GM21619 (cell line): ENCODE measurements at regions not wholly inside any gene's neighbourhood (a gene's known extent, or its start where the extent isn't known, plus 50 kb on each side); places are given as distances from the start of the nearest gene placed in this dataset.
"Not testable (repeated sequence)": the region's sequence is repeated elsewhere in the genome, so short reads cannot be mapped to it uniquely, and the experiment has no call there.

Experiments
- ATAC-seq: cut with Tn5 transposase; IDR thresholded peaks from one replicate; pipeline ENCODE4 v1.9.1; 2021; ENCODE audit not compliant: unreplicated experiment

GRCh38 chr17:31721291-31722025 is 137.6 kb downstream of the COPRS start:
- ATAC-seq: no peak

- ATAC-seq: not testable (repeated sequence)
Observed at GRCh38 chr17:31717251-31717650, 141.8 kb downstream of the COPRS start.

GRCh38 chr17:31715446-31715845 is 143.6 kb downstream of the COPRS start:
- no peak for ATAC-seq

GRCh38 chr17:31704483-31704882 is 154.6 kb downstream of the COPRS start:
- ATAC-seq: no peak

GRCh38 chr17:31702041-31702440 is 157.0 kb downstream of the COPRS start:
- ATAC-seq: no peak

- no peak for ATAC-seq
Observed at GRCh38 chr17:31700973-31701372, 158.1 kb downstream of the COPRS start.

GRCh38 chr17:31699886-31700285 is 159.2 kb downstream of the COPRS start:
- ATAC-seq: no peak

- ATAC-seq: no peak
Observed at GRCh38 chr17:31699281-31699680, 159.8 kb downstream of the COPRS start.

GRCh38 chr17:31698751-31699150 is 160.3 kb downstream of the COPRS start:
- ATAC-seq: no peak

GRCh38 chr17:31697838-31698237 is 161.2 kb downstream of the COPRS start:
- ATAC-seq: no peak

GRCh38 chr17:31696703-31697325 is 162.2 kb downstream of the COPRS start:
- ATAC-seq: no peak

- ATAC-seq: no peak
Observed at GRCh38 chr17:31696184-31696602, 162.9 kb downstream of the COPRS start.

- ATAC-seq: no peak
Observed at GRCh38 chr17:31695456-31696090, 163.5 kb downstream of the COPRS start.

- no peak for ATAC-seq
Observed at GRCh38 chr17:31693433-31694220, 165.4 kb downstream of the COPRS start.

- ATAC-seq: no peak
Observed at GRCh38 chr17:31692632-31693031, 166.4 kb downstream of the COPRS start.

- ATAC-seq: no peak
Observed at GRCh38 chr17:31692027-31692426, 167.0 kb downstream of the COPRS start.

- ATAC-seq: no peak
Observed at GRCh38 chr17:31691251-31691905, 167.7 kb downstream of the COPRS start.

GRCh38 chr17:31690151-31690551 is 168.9 kb downstream of the COPRS start:
- no peak for ATAC-seq

GRCh38 chr17:31688701-31689100 is 170.3 kb downstream of the COPRS start:
- no peak for ATAC-seq

GRCh38 chr17:31687505-31688126 is 171.4 kb downstream of the COPRS start:
- no peak for ATAC-seq
